ENCODE measurements at regions not wholly inside any gene's neighbourhood (a gene's known extent, or its start where the extent isn't known, plus 50 kb on each side); places are given as distances from the start of the nearest gene placed in this dataset.

DNA sequence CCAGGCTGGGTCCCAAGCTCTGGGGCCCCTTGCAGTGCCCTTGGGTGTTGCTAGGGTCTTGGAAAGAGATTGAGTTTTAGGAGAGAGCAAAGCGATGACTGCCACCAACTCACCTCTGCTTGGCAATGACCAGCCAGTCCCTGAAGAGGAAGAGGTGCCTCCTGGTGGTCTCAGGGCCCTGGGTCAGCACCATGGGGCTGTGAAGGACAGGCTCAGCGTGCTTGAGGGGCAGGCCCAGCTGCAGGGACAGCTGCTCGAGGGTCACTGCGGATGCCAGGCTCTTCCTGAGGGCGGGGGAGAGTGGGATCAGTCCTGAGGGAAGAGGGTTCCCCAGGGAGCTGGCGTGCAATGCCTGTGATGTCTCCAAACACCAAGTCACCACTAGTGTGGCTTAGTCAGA is 50.8 kb upstream of the TAGAP start:
- Mint-ChIP-seq H3K4me3 (ENCODE audit: unreplicated experiment) (no peak overlapping the region), H3K27me3 (ENCODE audit: unreplicated experiment) (peaks cover 6% of the 10 kb centered on the region), H3K36me3 (ENCODE audit: unreplicated experiment) (no peaks in the 10 kb centered on the region), H3K27ac (ENCODE audit: unreplicated experiment) (no peak overlapping the region), H3K9me3 (ENCODE audit: unreplicated experiment) (peaks cover 4% of the 10 kb centered on the region), H3K4me1 (ENCODE audit: low read depth, unreplicated experiment) (peaks cover 37% of the 10 kb centered on the region)
- TF ChIP-seq, protein P1, sequence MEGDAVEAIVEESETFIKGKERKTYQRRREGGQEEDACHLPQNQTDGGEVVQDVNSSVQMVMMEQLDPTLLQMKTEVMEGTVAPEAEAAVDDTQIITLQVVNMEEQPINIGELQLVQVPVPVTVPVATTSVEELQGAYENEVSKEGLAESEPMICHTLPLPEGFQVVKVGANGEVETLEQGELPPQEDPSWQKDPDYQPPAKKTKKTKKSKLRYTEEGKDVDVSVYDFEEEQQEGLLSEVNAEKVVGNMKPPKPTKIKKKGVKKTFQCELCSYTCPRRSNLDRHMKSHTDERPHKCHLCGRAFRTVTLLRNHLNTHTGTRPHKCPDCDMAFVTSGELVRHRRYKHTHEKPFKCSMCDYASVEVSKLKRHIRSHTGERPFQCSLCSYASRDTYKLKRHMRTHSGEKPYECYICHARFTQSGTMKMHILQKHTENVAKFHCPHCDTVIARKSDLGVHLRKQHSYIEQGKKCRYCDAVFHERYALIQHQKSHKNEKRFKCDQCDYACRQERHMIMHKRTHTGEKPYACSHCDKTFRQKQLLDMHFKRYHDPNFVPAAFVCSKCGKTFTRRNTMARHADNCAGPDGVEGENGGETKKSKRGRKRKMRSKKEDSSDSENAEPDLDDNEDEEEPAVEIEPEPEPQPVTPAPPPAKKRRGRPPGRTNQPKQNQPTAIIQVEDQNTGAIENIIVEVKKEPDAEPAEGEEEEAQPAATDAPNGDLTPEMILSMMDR (IDR thresholded peaks at IDR 0.05; ENCODE audit: partially characterized antibody, unreplicated experiment): no peak
- no peak for DNase-seq

DNA sequence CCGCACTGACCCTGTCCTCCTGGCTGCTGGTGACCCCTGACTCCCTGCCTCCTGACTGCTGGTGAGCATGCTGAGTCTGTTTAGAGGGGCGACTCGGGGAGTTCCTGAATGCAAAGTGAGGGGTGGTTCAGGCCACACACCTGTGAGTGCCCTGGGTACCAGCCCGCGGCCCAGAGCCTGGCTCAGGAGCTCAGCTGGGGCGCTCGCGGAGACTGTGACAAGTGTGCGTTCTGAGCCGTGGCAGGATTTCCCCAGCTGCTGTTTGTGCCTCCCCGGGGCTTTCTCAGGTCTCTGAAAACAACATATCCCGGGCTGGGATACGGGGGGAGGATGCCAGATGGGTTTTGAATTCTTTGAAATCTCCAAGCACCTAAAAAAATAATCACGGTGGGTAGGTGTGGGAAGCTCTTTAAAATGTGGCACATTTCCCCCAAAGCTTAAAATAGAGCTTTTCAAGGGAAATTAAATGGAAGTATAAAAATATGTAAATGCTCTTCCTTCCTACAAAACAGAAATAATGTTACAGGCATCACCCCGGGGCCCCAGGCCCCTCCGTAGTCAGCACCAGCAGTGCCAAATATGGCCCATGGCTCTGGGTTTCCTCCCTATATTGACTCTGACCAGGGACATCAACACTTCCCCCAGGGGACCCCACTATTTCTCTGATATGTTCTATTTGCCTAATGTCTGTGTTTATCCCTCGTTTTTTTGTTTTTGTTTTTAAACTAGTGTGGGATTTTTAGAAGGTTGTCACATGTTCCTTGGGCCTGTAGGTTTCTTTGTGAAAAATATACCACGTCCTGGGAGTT is 49.9 kb upstream of the TAGAP start:
- Mint-ChIP-seq H3K36me3 (ENCODE audit: unreplicated experiment) (no peaks in the 10 kb centered on the region), H3K27ac (ENCODE audit: unreplicated experiment) (peak overlapping the region; percentile 84), H3K4me1 (ENCODE audit: low read depth, unreplicated experiment) (peaks cover 37% of the 10 kb centered on the region), H3K27me3 (ENCODE audit: unreplicated experiment) (peaks cover 6% of the 10 kb centered on the region), H3K9me3 (ENCODE audit: unreplicated experiment) (peaks cover 4% of the 10 kb centered on the region), H3K4me3 (ENCODE audit: unreplicated experiment) (peak overlapping the region; percentile 75)
- TF ChIP-seq, protein P1 (IDR thresholded peaks at IDR 0.05; ENCODE audit: partially characterized antibody, unreplicated experiment): no peak
- peak; percentile 70 for DNase-seq

All from glutamatergic neuron (in vitro differentiated cells).